ENCODE measurements at regions not wholly inside any gene's neighbourhood (a gene's known extent, or its start where the extent isn't known, plus 50 kb on each side); places are given as distances from the start of the nearest gene placed in this dataset.

DNA sequence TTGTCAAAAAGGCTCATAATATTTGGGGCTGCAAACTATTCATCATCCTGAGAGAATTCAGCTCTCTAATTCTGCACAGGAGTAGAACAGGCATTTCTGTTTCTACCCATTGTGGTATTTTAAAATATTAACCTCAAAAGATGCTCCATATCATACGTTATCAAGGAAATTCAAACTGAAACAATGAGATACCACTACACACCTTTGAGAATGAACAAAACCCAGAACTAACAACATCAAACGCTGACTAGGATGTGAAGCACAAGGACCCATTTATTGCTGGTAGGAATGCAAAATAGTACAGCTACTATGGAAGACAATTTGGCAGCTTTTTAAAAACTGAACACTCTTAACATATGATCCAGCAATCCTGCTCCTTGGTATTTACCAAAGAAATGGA lies 171.8 kb downstream of the DUSP6 start:
- peaks cover 0 to 11% of the 10 kb centered on the region in 2 donors for H3K4me1 ChIP-seq
- TF ChIP-seq, protein P1, sequence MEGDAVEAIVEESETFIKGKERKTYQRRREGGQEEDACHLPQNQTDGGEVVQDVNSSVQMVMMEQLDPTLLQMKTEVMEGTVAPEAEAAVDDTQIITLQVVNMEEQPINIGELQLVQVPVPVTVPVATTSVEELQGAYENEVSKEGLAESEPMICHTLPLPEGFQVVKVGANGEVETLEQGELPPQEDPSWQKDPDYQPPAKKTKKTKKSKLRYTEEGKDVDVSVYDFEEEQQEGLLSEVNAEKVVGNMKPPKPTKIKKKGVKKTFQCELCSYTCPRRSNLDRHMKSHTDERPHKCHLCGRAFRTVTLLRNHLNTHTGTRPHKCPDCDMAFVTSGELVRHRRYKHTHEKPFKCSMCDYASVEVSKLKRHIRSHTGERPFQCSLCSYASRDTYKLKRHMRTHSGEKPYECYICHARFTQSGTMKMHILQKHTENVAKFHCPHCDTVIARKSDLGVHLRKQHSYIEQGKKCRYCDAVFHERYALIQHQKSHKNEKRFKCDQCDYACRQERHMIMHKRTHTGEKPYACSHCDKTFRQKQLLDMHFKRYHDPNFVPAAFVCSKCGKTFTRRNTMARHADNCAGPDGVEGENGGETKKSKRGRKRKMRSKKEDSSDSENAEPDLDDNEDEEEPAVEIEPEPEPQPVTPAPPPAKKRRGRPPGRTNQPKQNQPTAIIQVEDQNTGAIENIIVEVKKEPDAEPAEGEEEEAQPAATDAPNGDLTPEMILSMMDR (IDR thresholded peaks at IDR 0.05 in 4 of 5, conservative IDR thresholded peaks at IDR 0.05 in 1 of 5): no peak
- no peak for TF ChIP-seq POLR2A (IDR thresholded peaks at IDR 0.05)
- H3K27me3 ChIP-seq: no peaks in the 10 kb centered on the region
- H3K27ac ChIP-seq: no peak overlapping the region
- no peak overlapping the region for H3K4me3 ChIP-seq
- intact Hi-C loops (cut with DNase I; ENCODE audit: low total_unique reads): loop anchor here (5.0 kb wide), 1 partner anchor 172 kb away; the partner anchor contains the start of gene DUSP6
- no peak for DNase-seq
- no peak for ATAC-seq
- in situ Hi-C loops (cut with MboI; ENCODE audit: low sequenced_read_pairs in 4 of 4): no loop called here
- no peaks in the 10 kb centered on the region for H3K9me3 ChIP-seq
- no peaks in the 10 kb centered on the region for H3K36me3 ChIP-seq

DNA sequence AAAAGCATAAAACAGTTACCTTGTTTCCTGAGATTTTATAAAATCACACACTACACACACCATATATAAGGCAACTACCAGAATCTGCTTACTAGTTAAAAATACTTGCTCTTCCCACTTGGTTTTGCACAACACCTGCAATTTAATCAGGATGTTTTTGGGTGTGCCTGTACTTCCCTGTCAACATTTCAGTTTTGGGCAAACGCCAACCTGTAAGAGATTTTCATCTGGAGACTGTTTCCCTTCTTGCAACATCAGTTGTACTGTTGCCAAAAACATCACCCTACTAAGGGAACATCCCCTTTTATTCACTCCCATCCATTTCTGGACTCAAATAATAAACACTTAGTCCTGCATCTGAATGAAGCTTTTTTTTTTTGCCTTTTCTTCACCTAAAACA lies 172.3 kb downstream of the DUSP6 start:
- H3K4me3 ChIP-seq: no peak overlapping the region
- in situ Hi-C loops (cut with MboI; ENCODE audit: low sequenced_read_pairs in 4 of 4): no loop called here
- intact Hi-C loops (cut with DNase I; ENCODE audit: low total_unique reads): loop anchor here (5.0 kb wide), 1 partner anchor 172 kb away; the partner anchor contains the start of gene DUSP6
- H3K4me1 ChIP-seq: peaks cover 0 to 11% of the 10 kb centered on the region in 2 donors
- no peaks in the 10 kb centered on the region for H3K27me3 ChIP-seq
- ATAC-seq: peak; percentile 75 to 77
- no peaks in the 10 kb centered on the region for H3K36me3 ChIP-seq
- TF ChIP-seq, protein P1 (IDR thresholded peaks at IDR 0.05 in 4 of 5, conservative IDR thresholded peaks at IDR 0.05 in 1 of 5): no peak
- no peak for TF ChIP-seq POLR2A (IDR thresholded peaks at IDR 0.05)
- no peak overlapping the region for H3K27ac ChIP-seq
- no peaks in the 10 kb centered on the region for H3K9me3 ChIP-seq
- DNase-seq: peak; percentile 49 to 53

DNA sequence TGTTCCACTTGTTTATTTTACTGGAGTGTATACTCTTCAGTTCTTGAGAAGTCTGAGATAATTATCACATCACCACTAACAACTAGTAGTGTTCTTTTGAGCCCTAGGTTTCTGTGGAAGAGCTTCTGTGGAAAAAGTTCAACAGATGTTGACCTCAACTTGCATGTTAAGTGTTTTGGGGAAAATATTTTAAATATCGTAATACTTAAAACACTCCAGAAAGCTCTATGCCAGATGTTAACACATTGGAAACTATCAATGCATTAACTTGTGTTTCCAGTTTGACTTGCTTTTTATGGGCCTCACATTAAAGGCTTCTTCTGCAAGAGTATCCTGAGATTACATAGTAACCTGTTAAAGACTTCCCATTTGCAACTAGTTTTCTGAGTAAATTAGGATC lies 173.1 kb downstream of the DUSP6 start:
- intact Hi-C loops (cut with DNase I; ENCODE audit: low total_unique reads): no loop called here
- Histone ChIP-seq H3K27me3 (no peaks in the 10 kb centered on the region), H3K4me1 (peaks cover 0 to 11% of the 10 kb centered on the region in 2 donors), H3K36me3 (no peaks in the 10 kb centered on the region), H3K4me3 (no peak overlapping the region), H3K9me3 (no peaks in the 10 kb centered on the region), H3K27ac (no peak overlapping the region)
- DNase-seq (no peak), ATAC-seq (no peak)
- in situ Hi-C loops (cut with MboI; ENCODE audit: low sequenced_read_pairs in 4 of 4): no loop called here
- TF ChIP-seq, protein P1 (IDR thresholded peaks at IDR 0.05 in 4 of 5, conservative IDR thresholded peaks at IDR 0.05 in 1 of 5): no peak
- TF ChIP-seq POLR2A (IDR thresholded peaks at IDR 0.05): no peak

DNA sequence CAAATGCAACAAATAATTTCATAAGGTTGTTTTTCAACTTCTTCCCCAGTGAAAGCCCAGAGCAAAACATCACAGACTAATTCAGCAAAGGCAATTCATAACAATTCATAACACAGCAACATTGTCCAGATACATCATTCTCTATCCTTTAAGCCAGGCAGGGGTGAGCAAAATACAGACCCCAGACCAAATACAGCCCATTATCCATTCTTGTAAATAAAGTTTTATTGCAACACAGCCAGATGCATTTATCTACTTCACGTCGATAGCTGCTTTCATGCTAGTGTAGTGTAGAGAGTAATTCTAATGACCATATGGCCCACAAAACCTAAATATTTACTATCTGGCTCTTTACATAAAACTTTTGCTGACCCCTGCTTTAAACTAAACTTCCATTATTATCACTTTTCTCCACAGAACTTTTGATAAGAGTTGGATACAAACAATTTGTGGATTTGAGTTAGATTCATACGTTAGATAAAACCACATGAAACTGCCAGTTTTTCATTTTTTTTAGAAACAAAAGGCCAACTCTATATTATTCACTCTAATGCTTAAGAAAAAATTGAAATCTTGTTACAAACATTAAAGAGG lies 174.4 kb downstream of the DUSP6 start:
- Histone ChIP-seq H3K27me3 (no peaks in the 10 kb centered on the region), H3K4me3 (no peak overlapping the region), H3K27ac (no peak overlapping the region), H3K9me3 (no peaks in the 10 kb centered on the region), H3K4me1 (peaks cover 0 to 11% of the 10 kb centered on the region in 2 donors), H3K36me3 (no peaks in the 10 kb centered on the region)
- TF ChIP-seq, protein P1 (IDR thresholded peaks at IDR 0.05 in 4 of 5, conservative IDR thresholded peaks at IDR 0.05 in 1 of 5): no peak
- no peak for TF ChIP-seq POLR2A (IDR thresholded peaks at IDR 0.05)
- DNase-seq (no peak), ATAC-seq (no peak)
- intact Hi-C loops (cut with DNase I; ENCODE audit: low total_unique reads): no loop called here
- in situ Hi-C loops (cut with MboI; ENCODE audit: low sequenced_read_pairs in 4 of 4): no loop called here

DNA sequence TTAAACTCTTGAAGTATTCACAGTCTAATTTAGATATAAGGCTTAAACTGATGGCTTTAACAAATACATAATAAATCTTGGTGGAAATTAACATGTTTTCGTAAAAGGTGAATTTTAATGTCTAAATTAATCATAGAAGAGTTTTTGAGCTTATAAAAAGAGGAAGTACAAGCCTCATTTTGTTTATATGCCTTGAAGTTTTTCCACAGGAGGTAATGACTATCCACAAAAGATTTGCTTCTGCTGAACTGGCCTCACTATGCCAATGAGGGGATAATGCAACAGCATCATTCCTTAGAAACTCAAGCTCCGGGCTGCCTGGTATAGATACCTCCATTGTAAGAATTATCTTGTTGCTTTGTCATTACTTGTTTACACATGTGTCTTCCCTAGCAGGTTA lies 175.6 kb downstream of the DUSP6 start:
- in situ Hi-C loops (cut with MboI; ENCODE audit: low sequenced_read_pairs in 4 of 4): no loop called here
- intact Hi-C loops (cut with DNase I; ENCODE audit: low total_unique reads): no loop called here
- ATAC-seq: no peak
- no peak overlapping the region for H3K4me3 ChIP-seq
- TF ChIP-seq, protein P1 (IDR thresholded peaks at IDR 0.05 in 4 of 5, conservative IDR thresholded peaks at IDR 0.05 in 1 of 5): no peak
- no peak for TF ChIP-seq POLR2A (IDR thresholded peaks at IDR 0.05)
- no peak overlapping the region for H3K27ac ChIP-seq
- H3K27me3 ChIP-seq: no peaks in the 10 kb centered on the region
- H3K4me1 ChIP-seq: peaks cover 0 to 11% of the 10 kb centered on the region in 2 donors
- DNase-seq: no peak
- H3K36me3 ChIP-seq: no peaks in the 10 kb centered on the region
- no peaks in the 10 kb centered on the region for H3K9me3 ChIP-seq
